WTC11 (cell line): ENCODE measurements at regions not wholly inside any gene's neighbourhood (a gene's known extent, or its start where the extent isn't known, plus 50 kb on each side); places are given as distances from the start of the nearest gene placed in this dataset.

ENCODE experiments used
- ATAC-seq: fragments of 200-7000 bp; cut with Tn5 transposase; 2 replicates; pipeline ENCODE4 v1.10.0; 2021; ENCODE audit warnings: mild to moderate bottlenecking, moderate library complexity
- CTCF ChIA-PET: fragments of 300-600 bp; sonication (Branson Sonifier 250); formaldehyde crosslinking; loops from one replicate; lab custom pipeline; 2021; ENCODE audit warnings: antibody characterized with exemption; lab: Charles Lee
- POLR2A ChIA-PET: fragments of 350-600 bp; sonication (Branson Sonifier 250); formaldehyde crosslinking; loops from one replicate; lab custom pipeline; 2021; ENCODE audit warnings: antibody characterized with exemption; lab: Charles Lee
- DNase-seq: peaks from one replicate; pipeline ENCODE4 v3.0.0; 2021; ENCODE audit warnings: low spot score
- H3K27ac Mint-ChIP-seq: 2 replicates; pipeline ENCODE4 v1.8.0; 2021; ENCODE audit warnings: mixed read lengths
- H3K27me3 Mint-ChIP-seq: 2 replicates; pipeline ENCODE4 v1.8.0; 2021; ENCODE audit warnings: low read depth, mild to moderate bottlenecking, moderate library complexity, mixed read lengths
- H3K36me3 Mint-ChIP-seq: 2 replicates; pipeline ENCODE4 v1.8.0; 2021; ENCODE audit warnings: mixed read lengths
- H3K4me1 Mint-ChIP-seq: 2 replicates; pipeline ENCODE4 v1.8.0; 2022; ENCODE audit warnings: mixed read lengths
- H3K4me3 Mint-ChIP-seq: 2 replicates; pipeline ENCODE4 v1.8.0; 2021; ENCODE audit warnings: mild to moderate bottlenecking, moderate library complexity, mixed read lengths
- H3K9me3 Mint-ChIP-seq: 2 replicates; pipeline ENCODE4 v1.8.0; 2021; ENCODE audit warnings: mixed read lengths
- ESRRA ChIP-seq: sonication (generic); formaldehyde crosslinking; IDR thresholded peaks from 2 replicates; pipeline ENCODE4 v1.8.1; 2022; ENCODE audit warnings: mild to moderate bottlenecking, missing genetic modification reagents, borderline replicate concordance
- ETV6 ChIP-seq: sonication (generic); formaldehyde crosslinking; IDR thresholded peaks from 2 replicates; pipeline ENCODE4 v1.8.1; 2022; ENCODE audit warnings: mild to moderate bottlenecking, missing genetic modification reagents
- GTF2I ChIP-seq: fragments of 250-450 bp; sonication (Bioruptor Pico); conservative IDR thresholded peaks from 2 replicates; pipeline ENCODE4 v1.4.0; 2021; ENCODE audit warnings: mild to moderate bottlenecking
- MYBL2 ChIP-seq: sonication (generic); formaldehyde crosslinking; IDR thresholded peaks from 2 replicates; pipeline ENCODE4 v1.8.1; 2023; ENCODE audit warnings: mild to moderate bottlenecking, moderate library complexity, missing genetic modification reagents
- OVOL2 ChIP-seq: fragments of 250-450 bp; sonication (Bioruptor Pico); IDR thresholded peaks from 2 replicates; pipeline ENCODE4 v1.9.0; 2021; ENCODE audit warnings: mild to moderate bottlenecking, borderline replicate concordance
- RELA ChIP-seq: sonication (generic); formaldehyde crosslinking; IDR thresholded peaks from 2 replicates; pipeline ENCODE4 v1.8.1; 2022; ENCODE audit warnings: missing genetic modification reagents, mild to moderate bottlenecking, borderline replicate concordance
- SMAD4 ChIP-seq: sonication (generic); formaldehyde crosslinking; IDR thresholded peaks from 2 replicates; pipeline ENCODE4 v1.8.0; 2022; ENCODE audit warnings: mild to moderate bottlenecking, missing genetic modification reagents
- TF ChIP-seq, protein P1 (sequence below): fragments of 250-450 bp; sonication (Bioruptor Pico); IDR thresholded peaks from 2 replicates; pipeline ENCODE4 v1.9.0; 2021; ENCODE audit warnings: moderate library complexity, mild to moderate bottlenecking, inconsistent platforms, borderline replicate concordance
- TF ChIP-seq, protein P2 (sequence below): fragments of 250-450 bp; sonication (Bioruptor Pico); IDR thresholded peaks from 2 replicates; pipeline ENCODE4 v1.9.0; 2021; ENCODE audit warnings: mild to moderate bottlenecking, borderline replicate concordance
- TF ChIP-seq, protein P3 (sequence below): fragments of 250-450 bp; sonication (Bioruptor Pico); IDR thresholded peaks from 2 replicates; pipeline ENCODE4 v1.9.0; 2021; ENCODE audit warnings: mild to moderate bottlenecking
- TF ChIP-seq, protein P4 (sequence below): sonication (generic); formaldehyde crosslinking; IDR thresholded peaks from 2 replicates; pipeline ENCODE4 v1.8.1; 2022; ENCODE audit warnings: mild to moderate bottlenecking, missing genetic modification reagents, moderate library complexity, borderline replicate concordance
- TF ChIP-seq, protein P5 (sequence below): sonication (generic); formaldehyde crosslinking; IDR thresholded peaks from 2 replicates; pipeline ENCODE4 v1.8.0; 2022; ENCODE audit warnings: missing genetic modification reagents
- TF ChIP-seq, protein P6 (sequence below): sonication (generic); formaldehyde crosslinking; IDR thresholded peaks from 2 replicates; pipeline ENCODE4 v1.8.1; 2023; ENCODE audit warnings: mild to moderate bottlenecking, missing genetic modification reagents

DNA sequence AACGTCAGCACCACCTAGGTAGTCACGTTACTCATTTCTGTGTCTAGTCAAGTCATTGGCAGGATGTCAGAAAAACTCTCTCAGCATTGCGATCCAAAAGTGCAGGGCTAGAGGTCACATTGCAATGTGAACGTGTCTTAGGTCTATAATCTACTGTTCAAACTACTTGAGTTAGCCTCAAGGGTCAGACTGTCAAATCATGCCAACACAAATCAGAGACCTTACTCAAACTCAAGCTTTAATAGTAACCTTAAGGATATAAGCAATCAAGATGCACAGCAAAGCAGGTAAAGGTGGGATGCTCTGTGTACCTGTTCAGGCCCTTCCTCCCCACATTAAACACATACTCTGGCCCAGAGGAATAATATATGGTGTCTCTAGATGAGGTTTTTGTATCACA lies 114.4 kb upstream of the NOCT start:
- no peak overlapping the region for H3K27ac Mint-ChIP-seq
- POLR2A ChIA-PET = no interaction called here
- no peak overlapping the region for H3K4me3 Mint-ChIP-seq
- CTCF ChIA-PET = interaction anchor here (0.6 kb wide), 1 partner anchor 379 kb away, joined by 3 read pairs; no protein-coding TSS in a partner anchor
- ATAC-seq (no peak), DNase-seq (no peak)
- TF ChIP-seq, protein P1, sequence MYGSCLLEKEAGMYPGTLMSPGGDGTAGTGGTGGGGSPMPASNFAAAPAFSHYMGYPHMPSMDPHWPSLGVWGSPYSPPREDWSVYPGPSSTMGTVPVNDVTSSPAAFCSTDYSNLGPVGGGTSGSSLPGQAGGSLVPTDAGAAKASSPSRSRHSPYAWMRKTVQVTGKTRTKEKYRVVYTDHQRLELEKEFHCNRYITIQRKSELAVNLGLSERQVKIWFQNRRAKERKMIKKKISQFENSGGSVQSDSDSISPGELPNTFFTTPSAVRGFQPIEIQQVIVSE = no peak
- no peak for TF ChIP-seq SMAD4 (CRISPR knock-in tag)
- TF ChIP-seq, protein P2, sequence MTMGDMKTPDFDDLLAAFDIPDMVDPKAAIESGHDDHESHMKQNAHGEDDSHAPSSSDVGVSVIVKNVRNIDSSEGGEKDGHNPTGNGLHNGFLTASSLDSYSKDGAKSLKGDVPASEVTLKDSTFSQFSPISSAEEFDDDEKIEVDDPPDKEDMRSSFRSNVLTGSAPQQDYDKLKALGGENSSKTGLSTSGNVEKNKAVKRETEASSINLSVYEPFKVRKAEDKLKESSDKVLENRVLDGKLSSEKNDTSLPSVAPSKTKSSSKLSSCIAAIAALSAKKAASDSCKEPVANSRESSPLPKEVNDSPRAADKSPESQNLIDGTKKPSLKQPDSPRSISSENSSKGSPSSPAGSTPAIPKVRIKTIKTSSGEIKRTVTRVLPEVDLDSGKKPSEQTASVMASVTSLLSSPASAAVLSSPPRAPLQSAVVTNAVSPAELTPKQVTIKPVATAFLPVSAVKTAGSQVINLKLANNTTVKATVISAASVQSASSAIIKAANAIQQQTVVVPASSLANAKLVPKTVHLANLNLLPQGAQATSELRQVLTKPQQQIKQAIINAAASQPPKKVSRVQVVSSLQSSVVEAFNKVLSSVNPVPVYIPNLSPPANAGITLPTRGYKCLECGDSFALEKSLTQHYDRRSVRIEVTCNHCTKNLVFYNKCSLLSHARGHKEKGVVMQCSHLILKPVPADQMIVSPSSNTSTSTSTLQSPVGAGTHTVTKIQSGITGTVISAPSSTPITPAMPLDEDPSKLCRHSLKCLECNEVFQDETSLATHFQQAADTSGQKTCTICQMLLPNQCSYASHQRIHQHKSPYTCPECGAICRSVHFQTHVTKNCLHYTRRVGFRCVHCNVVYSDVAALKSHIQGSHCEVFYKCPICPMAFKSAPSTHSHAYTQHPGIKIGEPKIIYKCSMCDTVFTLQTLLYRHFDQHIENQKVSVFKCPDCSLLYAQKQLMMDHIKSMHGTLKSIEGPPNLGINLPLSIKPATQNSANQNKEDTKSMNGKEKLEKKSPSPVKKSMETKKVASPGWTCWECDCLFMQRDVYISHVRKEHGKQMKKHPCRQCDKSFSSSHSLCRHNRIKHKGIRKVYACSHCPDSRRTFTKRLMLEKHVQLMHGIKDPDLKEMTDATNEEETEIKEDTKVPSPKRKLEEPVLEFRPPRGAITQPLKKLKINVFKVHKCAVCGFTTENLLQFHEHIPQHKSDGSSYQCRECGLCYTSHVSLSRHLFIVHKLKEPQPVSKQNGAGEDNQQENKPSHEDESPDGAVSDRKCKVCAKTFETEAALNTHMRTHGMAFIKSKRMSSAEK (CRISPR knock-in tag) = no peak
- TF ChIP-seq, protein P3, sequence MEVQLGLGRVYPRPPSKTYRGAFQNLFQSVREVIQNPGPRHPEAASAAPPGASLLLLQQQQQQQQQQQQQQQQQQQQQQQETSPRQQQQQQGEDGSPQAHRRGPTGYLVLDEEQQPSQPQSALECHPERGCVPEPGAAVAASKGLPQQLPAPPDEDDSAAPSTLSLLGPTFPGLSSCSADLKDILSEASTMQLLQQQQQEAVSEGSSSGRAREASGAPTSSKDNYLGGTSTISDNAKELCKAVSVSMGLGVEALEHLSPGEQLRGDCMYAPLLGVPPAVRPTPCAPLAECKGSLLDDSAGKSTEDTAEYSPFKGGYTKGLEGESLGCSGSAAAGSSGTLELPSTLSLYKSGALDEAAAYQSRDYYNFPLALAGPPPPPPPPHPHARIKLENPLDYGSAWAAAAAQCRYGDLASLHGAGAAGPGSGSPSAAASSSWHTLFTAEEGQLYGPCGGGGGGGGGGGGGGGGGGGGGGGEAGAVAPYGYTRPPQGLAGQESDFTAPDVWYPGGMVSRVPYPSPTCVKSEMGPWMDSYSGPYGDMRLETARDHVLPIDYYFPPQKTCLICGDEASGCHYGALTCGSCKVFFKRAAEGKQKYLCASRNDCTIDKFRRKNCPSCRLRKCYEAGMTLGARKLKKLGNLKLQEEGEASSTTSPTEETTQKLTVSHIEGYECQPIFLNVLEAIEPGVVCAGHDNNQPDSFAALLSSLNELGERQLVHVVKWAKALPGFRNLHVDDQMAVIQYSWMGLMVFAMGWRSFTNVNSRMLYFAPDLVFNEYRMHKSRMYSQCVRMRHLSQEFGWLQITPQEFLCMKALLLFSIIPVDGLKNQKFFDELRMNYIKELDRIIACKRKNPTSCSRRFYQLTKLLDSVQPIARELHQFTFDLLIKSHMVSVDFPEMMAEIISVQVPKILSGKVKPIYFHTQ = no peak
- no peak for TF ChIP-seq MYBL2 (CRISPR knock-in tag)
- no peak for TF ChIP-seq GTF2I
- TF ChIP-seq RELA (CRISPR knock-in tag) = no peak
- no peak for TF ChIP-seq ESRRA (CRISPR knock-in tag)
- TF ChIP-seq, protein P4, sequence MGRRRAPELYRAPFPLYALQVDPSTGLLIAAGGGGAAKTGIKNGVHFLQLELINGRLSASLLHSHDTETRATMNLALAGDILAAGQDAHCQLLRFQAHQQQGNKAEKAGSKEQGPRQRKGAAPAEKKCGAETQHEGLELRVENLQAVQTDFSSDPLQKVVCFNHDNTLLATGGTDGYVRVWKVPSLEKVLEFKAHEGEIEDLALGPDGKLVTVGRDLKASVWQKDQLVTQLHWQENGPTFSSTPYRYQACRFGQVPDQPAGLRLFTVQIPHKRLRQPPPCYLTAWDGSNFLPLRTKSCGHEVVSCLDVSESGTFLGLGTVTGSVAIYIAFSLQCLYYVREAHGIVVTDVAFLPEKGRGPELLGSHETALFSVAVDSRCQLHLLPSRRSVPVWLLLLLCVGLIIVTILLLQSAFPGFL (CRISPR knock-in tag) = no peak
- TF ChIP-seq, protein P5, sequence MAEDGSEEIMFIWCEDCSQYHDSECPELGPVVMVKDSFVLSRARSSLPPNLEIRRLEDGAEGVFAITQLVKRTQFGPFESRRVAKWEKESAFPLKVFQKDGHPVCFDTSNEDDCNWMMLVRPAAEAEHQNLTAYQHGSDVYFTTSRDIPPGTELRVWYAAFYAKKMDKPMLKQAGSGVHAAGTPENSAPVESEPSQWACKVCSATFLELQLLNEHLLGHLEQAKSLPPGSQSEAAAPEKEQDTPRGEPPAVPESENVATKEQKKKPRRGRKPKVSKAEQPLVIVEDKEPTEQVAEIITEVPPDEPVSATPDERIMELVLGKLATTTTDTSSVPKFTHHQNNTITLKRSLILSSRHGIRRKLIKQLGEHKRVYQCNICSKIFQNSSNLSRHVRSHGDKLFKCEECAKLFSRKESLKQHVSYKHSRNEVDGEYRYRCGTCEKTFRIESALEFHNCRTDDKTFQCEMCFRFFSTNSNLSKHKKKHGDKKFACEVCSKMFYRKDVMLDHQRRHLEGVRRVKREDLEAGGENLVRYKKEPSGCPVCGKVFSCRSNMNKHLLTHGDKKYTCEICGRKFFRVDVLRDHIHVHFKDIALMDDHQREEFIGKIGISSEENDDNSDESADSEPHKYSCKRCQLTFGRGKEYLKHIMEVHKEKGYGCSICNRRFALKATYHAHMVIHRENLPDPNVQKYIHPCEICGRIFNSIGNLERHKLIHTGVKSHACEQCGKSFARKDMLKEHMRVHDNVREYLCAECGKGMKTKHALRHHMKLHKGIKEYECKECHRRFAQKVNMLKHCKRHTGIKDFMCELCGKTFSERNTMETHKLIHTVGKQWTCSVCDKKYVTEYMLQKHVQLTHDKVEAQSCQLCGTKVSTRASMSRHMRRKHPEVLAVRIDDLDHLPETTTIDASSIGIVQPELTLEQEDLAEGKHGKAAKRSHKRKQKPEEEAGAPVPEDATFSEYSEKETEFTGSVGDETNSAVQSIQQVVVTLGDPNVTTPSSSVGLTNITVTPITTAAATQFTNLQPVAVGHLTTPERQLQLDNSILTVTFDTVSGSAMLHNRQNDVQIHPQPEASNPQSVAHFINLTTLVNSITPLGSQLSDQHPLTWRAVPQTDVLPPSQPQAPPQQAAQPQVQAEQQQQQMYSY (CRISPR knock-in tag) = no peak
- TF ChIP-seq, protein P6, sequence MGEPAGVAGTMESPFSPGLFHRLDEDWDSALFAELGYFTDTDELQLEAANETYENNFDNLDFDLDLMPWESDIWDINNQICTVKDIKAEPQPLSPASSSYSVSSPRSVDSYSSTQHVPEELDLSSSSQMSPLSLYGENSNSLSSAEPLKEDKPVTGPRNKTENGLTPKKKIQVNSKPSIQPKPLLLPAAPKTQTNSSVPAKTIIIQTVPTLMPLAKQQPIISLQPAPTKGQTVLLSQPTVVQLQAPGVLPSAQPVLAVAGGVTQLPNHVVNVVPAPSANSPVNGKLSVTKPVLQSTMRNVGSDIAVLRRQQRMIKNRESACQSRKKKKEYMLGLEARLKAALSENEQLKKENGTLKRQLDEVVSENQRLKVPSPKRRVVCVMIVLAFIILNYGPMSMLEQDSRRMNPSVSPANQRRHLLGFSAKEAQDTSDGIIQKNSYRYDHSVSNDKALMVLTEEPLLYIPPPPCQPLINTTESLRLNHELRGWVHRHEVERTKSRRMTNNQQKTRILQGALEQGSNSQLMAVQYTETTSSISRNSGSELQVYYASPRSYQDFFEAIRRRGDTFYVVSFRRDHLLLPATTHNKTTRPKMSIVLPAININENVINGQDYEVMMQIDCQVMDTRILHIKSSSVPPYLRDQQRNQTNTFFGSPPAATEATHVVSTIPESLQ (CRISPR knock-in tag) = no peak
- TF ChIP-seq OVOL2 (CRISPR knock-in tag) = no peak
- TF ChIP-seq ETV6 (CRISPR knock-in tag) = no peak
- H3K4me1 Mint-ChIP-seq = 0 out of 2 replicates have a peak, but pooled peaks cover 6% of the 10 kb centered on the region
- peaks cover 5% of the 10 kb centered on the region for H3K36me3 Mint-ChIP-seq
- H3K27me3 Mint-ChIP-seq = no peaks in the 10 kb centered on the region; the same call in 1 of the 2 replicates
- H3K9me3 Mint-ChIP-seq = peaks cover 9% of the 10 kb centered on the region
